Fibroblast of skin of left quadriceps (primary cell): ENCODE measurements at regions not wholly inside any gene's neighbourhood (a gene's known extent, or its start where the extent isn't known, plus 50 kb on each side); places are given as distances from the start of the nearest gene placed in this dataset.

ENCODE experiments used
- DNase-seq, 2 experiments: peaks; one replicate each; pipeline ENCODE4 v3.0.0-alpha.2; 2013; ENCODE audit warnings: low read depth in 2 of 2

- no peak for DNase-seq
Measured at GRCh38 chr1:188270497-188270896, 1441.7 kb downstream of the PLA2G4A start.

GRCh38 chr1:188277771-188278170 is 1449.0 kb downstream of the PLA2G4A start:
- no peak for DNase-seq

- peak; percentile 40 to 42 for DNase-seq
Measured at GRCh38 chr1:188281921-188282320, 1453.2 kb downstream of the PLA2G4A start.

- no peak for DNase-seq
Measured at GRCh38 chr1:188295157-188295556, 1466.4 kb downstream of the PLA2G4A start.

GRCh38 chr1:188302746-188303145 is 1474.0 kb downstream of the PLA2G4A start:
- DNase-seq, result no peak

GRCh38 chr1:188314557-188315137 is 1485.9 kb downstream of the PLA2G4A start:
- no peak for DNase-seq

GRCh38 chr1:188317894-188318293 is 1489.1 kb downstream of the PLA2G4A start:
- DNase-seq, result no peak

- DNase-seq, result no peak
Measured at GRCh38 chr1:188325211-188325610, 1496.5 kb downstream of the PLA2G4A start.

GRCh38 chr1:188343914-188344313 is 1515.2 kb downstream of the PLA2G4A start:
- no peak for DNase-seq

GRCh38 chr1:188350104-188350503 is 1521.4 kb downstream of the PLA2G4A start:
- DNase-seq, result no peak

GRCh38 chr1:188355082-188355481 is 1526.3 kb downstream of the PLA2G4A start:
- no peak for DNase-seq

GRCh38 chr1:188355847-188356246 is 1527.1 kb downstream of the PLA2G4A start:
- no peak for DNase-seq

- DNase-seq, result no peak
Measured at GRCh38 chr1:188359315-188359714, 1530.6 kb downstream of the PLA2G4A start.

GRCh38 chr1:188363943-188364342 is 1535.2 kb downstream of the PLA2G4A start:
- DNase-seq, result no peak

- no peak for DNase-seq
Measured at GRCh38 chr1:188364927-188365449, 1536.2 kb downstream of the PLA2G4A start.

- DNase-seq, result no peak
Measured at GRCh38 chr1:188365874-188366273, 1537.1 kb downstream of the PLA2G4A start.

GRCh38 chr1:188367661-188368060 is 1538.9 kb downstream of the PLA2G4A start:
- no peak for DNase-seq

- no peak for DNase-seq
Measured at GRCh38 chr1:188371295-188371806, 1542.6 kb downstream of the PLA2G4A start.

GRCh38 chr1:188372821-188373220 is 1544.1 kb downstream of the PLA2G4A start:
- no peak for DNase-seq

- DNase-seq, result no peak
Measured at GRCh38 chr1:188382851-188383250, 1554.1 kb downstream of the PLA2G4A start.

- peak; percentile 2 to 24 for DNase-seq
Measured at GRCh38 chr1:188386161-188386560, 1557.4 kb downstream of the PLA2G4A start.

GRCh38 chr1:188386666-188387065 is 1557.9 kb downstream of the PLA2G4A start:
- DNase-seq, result no peak

- DNase-seq, result no peak
Measured at GRCh38 chr1:188394677-188395076, 1565.9 kb downstream of the PLA2G4A start.

- DNase-seq, result no peak
Measured at GRCh38 chr1:188397521-188397920, 1568.8 kb downstream of the PLA2G4A start.
